ENCODE measurements at regions not wholly inside any gene's neighbourhood (a gene's known extent, or its start where the extent isn't known, plus 50 kb on each side); places are given as distances from the start of the nearest gene placed in this dataset.
A peak's percentile ranks its signal among the peaks of the same experiment; 100 is the strongest.

DNA sequence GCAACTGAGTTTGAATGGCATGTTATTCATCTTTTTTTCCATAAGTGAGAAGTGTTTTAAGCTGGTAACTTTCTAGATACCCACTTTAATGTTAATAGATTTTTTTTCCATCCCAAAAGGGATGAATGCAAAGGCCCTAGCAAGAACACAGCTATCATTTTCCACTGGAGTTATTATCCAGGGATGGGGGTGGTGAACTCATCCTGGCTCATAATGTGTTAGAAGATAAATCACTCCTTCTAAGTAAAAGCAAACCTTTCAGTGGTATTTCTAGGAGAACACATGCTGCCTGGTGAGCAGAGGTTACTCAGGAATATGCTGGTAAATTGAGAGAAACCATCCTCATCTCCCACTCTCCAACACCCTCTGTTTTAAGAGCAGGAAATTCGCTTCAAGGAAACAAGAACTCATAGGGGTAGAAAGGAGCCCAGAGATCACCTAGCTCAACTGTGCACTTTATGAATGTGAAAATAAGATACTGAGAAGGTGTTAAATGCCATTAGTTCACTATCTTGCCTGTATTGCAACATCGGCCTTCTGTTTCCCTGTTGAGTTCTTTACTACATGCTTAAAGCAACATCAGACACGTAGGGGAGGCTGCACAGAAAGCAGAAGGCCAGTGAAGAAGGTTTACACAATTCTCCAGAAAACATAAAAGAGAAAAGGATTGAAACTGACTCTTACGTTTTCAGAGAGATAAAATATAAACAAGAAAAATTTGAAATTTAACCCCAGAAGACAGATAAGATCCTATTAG lies 264.0 kb upstream of the PRKCQ start:
- TF ChIP-seq, protein P1, sequence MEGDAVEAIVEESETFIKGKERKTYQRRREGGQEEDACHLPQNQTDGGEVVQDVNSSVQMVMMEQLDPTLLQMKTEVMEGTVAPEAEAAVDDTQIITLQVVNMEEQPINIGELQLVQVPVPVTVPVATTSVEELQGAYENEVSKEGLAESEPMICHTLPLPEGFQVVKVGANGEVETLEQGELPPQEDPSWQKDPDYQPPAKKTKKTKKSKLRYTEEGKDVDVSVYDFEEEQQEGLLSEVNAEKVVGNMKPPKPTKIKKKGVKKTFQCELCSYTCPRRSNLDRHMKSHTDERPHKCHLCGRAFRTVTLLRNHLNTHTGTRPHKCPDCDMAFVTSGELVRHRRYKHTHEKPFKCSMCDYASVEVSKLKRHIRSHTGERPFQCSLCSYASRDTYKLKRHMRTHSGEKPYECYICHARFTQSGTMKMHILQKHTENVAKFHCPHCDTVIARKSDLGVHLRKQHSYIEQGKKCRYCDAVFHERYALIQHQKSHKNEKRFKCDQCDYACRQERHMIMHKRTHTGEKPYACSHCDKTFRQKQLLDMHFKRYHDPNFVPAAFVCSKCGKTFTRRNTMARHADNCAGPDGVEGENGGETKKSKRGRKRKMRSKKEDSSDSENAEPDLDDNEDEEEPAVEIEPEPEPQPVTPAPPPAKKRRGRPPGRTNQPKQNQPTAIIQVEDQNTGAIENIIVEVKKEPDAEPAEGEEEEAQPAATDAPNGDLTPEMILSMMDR (IDR thresholded peaks at IDR 0.05 in 8 of 11, conservative IDR thresholded peaks at IDR 0.05 in 3 of 11), result no peak
- no peak for TF ChIP-seq POLR2A (IDR thresholded peaks at IDR 0.05)
- no peak for TF ChIP-seq POLR2AphosphoS5 (IDR thresholded peaks at IDR 0.05)
- H3K36me3 ChIP-seq, result no peaks in the 10 kb centered on the region
- intact Hi-C loops (cut with DNase I; ENCODE audit: low total_unique reads), result no loop called here
- H3K4me1 ChIP-seq, result peaks cover 0 to 6% (median 0%) of the 10 kb centered on the region in 6 donors
- no peak overlapping the region for H3K27ac ChIP-seq
- no peak overlapping the region for H3K4me3 ChIP-seq
- no peak for DNase-seq
- H3K9me3 ChIP-seq, result no peaks in the 10 kb centered on the region
- H3K27me3 ChIP-seq (replicated peaks in 1 of 7), result no peaks in the 10 kb centered on the region
- WGBS, 5 donors, result 56 to 79% (median 60%) methylated on average over 4 of the region's 4 CpGs

DNA sequence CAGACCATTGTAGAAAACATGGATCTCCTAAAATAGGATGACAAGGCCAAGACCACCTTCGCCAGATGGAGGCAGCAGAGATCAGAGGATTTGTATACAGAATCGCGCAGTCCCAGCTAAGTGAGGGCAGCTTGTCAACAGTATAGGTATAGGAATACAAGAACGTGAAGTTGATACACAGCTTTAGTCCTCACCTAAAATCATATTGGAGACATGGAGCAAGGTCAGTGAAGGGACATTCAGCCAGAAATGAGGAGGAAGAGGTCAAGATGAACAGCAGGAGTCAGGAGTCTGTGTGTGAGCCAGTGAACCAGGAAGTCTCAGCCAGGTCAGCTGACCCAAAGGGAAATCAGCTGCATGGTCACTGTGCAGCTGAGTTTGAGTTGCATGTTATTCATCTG lies 263.4 kb upstream of the PRKCQ start:
- H3K4me1 ChIP-seq, result peaks cover 0 to 6% (median 0%) of the 10 kb centered on the region in 6 donors
- no peaks in the 10 kb centered on the region for H3K9me3 ChIP-seq
- WGBS, 5 donors, result 81 to 89% (median 86%) methylated on average over 4 of the region's 4 CpGs
- no peak for DNase-seq
- intact Hi-C loops (cut with DNase I; ENCODE audit: low total_unique reads), result no loop called here
- H3K27ac ChIP-seq, result no peak overlapping the region
- no peaks in the 10 kb centered on the region for H3K36me3 ChIP-seq
- H3K4me3 ChIP-seq, result no peak overlapping the region
- TF ChIP-seq POLR2AphosphoS5 (IDR thresholded peaks at IDR 0.05), result no peak
- TF ChIP-seq, protein P1 (IDR thresholded peaks at IDR 0.05 in 8 of 11, conservative IDR thresholded peaks at IDR 0.05 in 3 of 11), result peak in 2 of 11 experiments; percentile 6 to 21
- no peaks in the 10 kb centered on the region for H3K27me3 ChIP-seq (replicated peaks in 1 of 7)

DNA sequence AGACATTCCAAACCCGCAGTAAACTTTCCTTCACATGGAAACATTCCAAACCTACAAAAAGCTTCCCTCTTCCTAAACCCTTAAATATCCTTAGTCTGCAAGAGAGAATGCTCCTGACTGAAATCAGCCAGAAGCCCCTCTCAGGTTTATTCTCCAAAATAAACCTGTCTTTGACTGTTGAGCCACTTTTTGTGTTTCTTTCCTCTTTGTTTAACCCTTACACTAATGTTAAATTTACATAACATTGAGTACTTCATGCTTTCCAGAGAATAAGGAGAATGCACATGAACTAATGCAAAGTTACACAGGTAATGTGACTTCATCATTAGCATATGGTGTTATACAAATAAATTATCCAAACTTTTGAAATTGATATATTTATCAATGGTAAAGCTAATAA lies 262.6 kb upstream of the PRKCQ start:
- intact Hi-C loops (cut with DNase I; ENCODE audit: low total_unique reads), result no loop called here
- Histone ChIP-seq H3K4me1 (peaks cover 0 to 6% (median 0%) of the 10 kb centered on the region in 6 donors), H3K36me3 (no peaks in the 10 kb centered on the region), H3K27me3 (replicated peaks in 1 of 7) (no peaks in the 10 kb centered on the region), H3K4me3 (no peak overlapping the region), H3K27ac (no peak overlapping the region), H3K9me3 (no peaks in the 10 kb centered on the region)
- no peak for DNase-seq
- TF ChIP-seq POLR2AphosphoS5 (IDR thresholded peaks at IDR 0.05), result no peak
- TF ChIP-seq, protein P1 (IDR thresholded peaks at IDR 0.05 in 8 of 11, conservative IDR thresholded peaks at IDR 0.05 in 3 of 11), result no peak
- no peak for TF ChIP-seq POLR2A (IDR thresholded peaks at IDR 0.05)
- 78 to 86% (median 84%) methylated on average over 1 of the region's 1 CpG for WGBS, 5 donors

DNA sequence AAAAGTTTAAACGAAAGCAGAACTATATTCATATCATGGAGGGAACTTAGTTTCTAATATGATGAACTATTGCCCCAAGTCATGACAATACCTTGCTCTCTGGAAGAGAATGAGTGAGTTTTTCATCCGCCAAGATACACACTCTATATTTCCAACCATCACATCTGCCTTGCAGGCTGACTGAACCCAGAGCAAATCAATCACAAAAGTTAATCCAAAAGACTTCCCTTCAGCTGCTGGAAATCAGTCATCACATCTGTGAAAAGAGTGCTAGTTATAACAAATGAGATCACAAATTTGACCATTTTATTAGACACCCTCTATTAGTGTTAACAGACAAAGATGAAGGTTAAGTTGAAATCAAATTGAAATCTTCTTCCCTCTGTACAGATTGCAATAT lies 261.7 kb upstream of the PRKCQ start:
- no peaks in the 10 kb centered on the region for H3K36me3 ChIP-seq
- H3K9me3 ChIP-seq, result no peaks in the 10 kb centered on the region
- H3K27me3 ChIP-seq (replicated peaks in 1 of 7), result no peaks in the 10 kb centered on the region
- no peak for DNase-seq
- TF ChIP-seq POLR2AphosphoS5 (IDR thresholded peaks at IDR 0.05), result no peak
- no peak overlapping the region for H3K27ac ChIP-seq
- intact Hi-C loops (cut with DNase I; ENCODE audit: low total_unique reads), result no loop called here
- no peak overlapping the region for H3K4me3 ChIP-seq
- 73 to 96% (median 95%) methylated on average over 2 of the region's 2 CpGs for WGBS, 5 donors
- peaks cover 0 to 6% (median 0%) of the 10 kb centered on the region in 6 donors for H3K4me1 ChIP-seq
